Bone marrow (tissue), 2 donors: ENCODE measurements at regions not wholly inside any gene's neighbourhood (a gene's known extent, or its start where the extent isn't known, plus 50 kb on each side); places are given as distances from the start of the nearest gene placed in this dataset.
"Not testable (repeated sequence)": the region's sequence is repeated elsewhere in the genome, so short reads cannot be mapped to it uniquely, and the experiment has no call there.

ENCODE experiments used
- DNase-seq, 2 donors: peaks; one replicate each; lab custom pipeline; 2025; lab: John Stamatoyannopoulos, UW

DNA sequence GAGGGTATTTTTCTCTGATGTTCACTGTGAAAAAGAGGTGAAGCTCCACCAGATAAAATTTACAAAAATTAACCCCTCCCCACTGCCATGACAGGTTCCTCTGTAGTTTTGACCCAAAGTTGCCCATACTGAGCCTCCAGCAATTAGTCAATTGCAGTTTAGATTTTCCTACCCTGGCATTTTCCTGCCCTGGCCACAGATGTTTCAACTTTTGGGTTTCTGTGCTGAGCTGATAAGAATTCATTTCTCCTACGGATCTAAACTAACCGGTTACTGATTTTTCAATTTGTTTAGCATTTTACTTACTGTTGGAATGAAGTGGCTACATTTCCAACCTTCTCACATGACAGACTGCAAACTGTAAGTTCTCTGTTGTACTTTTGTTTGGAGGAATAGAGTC lies 1346.1 kb upstream of the EPHA6 start:
- DNase-seq = no peak

DNA sequence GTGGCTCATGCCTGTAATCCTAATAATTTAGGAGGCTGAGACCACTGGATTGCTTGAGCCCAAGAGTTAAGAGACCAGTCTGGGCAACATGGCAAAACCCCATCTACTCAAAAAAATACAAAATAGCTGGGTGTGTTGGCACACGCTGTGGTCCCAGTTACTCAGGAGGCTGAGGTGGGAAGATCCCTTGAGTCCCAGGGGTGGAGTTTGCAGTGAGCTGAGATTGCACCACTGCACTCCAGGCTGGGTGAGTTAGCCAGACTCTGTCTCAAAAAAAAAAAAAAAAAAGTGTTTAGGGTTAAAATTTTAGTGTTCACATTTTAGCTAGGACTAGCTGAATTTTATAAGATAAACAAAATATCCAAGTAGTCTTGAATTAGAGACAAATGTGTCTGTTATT lies 1340.1 kb upstream of the EPHA6 start:
- no peak for DNase-seq

DNA sequence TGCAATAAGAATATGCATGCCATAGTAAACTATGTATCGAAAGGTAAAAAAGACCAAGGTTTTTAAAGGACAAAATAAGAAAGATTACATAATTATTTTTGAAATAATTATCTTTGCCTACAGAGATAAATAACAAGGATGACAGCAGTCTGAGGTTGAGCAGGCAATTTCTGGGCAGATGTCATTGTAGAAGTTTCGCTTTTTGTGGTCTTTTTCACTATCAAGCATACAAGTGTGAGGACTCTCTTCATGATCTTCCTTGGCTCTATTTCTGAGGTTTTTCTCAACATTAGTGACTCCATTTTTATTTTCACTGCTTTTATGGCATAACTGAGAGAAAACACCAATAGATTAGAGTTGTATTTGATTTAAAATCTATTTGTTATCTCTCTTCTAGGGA lies 1337.9 kb upstream of the EPHA6 start:
- no peak for DNase-seq

GRCh38 chr3:95506174-95506573 lies 1308.2 kb upstream of the EPHA6 start:
- no peak for DNase-seq

DNA sequence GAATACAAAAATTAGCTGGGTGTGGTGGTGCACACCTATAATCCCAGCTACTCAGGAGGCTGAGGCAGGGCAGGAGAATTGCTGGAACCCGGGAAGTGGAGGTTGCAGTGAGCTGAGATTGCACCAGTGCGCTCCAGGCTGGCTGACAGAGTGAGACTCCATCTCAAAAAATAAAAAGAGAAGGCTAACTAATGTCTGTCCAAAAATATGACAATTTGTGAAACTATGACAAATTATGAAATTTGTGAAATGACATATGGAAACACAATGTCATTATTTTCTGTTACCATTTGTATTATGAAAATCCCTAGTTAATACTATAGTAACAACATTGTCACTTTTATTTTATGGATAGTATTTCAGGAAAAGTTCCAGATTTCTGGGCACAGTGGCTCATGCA lies 1306.3 kb upstream of the EPHA6 start:
- DNase-seq = no peak

DNA sequence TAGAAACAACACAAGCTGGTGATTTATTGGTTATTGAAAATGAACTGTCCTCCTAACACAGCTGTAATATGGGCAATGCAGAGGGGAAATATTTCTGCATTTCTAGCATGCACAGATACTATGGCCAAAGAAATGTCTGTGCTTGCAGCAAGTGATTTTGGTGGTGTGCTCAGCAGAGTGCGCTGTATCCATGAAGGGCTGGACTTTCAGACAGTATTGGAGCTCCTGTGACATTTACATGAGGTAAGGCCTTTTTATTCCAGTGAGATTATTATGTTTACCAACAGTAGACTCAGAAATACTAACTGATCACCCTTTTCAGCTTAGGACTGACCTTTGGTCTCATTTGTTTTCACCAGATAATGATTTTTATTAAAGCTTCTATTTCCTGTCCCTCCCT lies 1302.6 kb upstream of the EPHA6 start:
- no peak for DNase-seq

GRCh38 chr3:95514260-95514659 lies 1300.1 kb upstream of the EPHA6 start:
- no peak for DNase-seq

GRCh38 chr3:95521396-95521795 lies 1293.0 kb upstream of the EPHA6 start:
- DNase-seq = no peak

- no peak for DNase-seq
These were observed 1291.9 kb upstream of the EPHA6 start for GRCh38 chr3:95522449-95522848.

DNA sequence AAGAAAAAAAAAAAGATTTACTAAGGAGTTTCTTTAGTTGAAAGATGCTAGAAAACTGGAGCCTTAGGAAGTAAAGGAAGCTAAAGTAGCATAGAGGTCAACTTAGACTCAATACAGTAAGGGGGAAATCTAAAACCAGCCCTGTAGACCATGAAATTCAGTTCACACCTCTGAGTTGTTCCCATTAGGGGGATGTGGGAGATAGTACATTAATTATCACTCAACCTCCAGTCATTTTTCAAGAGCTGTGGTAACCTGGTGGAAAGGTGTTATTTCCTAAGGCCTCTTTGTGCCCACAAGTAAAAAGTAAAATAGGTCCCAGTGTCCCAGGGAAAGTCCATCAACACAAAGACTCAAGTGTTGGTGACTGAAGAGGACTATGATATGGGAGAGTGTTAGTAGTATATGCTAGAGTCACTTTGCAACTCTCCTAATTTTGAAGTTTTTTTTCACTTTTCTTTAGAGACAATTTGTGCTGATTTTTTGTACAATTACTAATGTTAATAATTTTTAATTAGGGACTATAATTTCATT lies 1274.4 kb upstream of the EPHA6 start:
- no peak for DNase-seq

DNA sequence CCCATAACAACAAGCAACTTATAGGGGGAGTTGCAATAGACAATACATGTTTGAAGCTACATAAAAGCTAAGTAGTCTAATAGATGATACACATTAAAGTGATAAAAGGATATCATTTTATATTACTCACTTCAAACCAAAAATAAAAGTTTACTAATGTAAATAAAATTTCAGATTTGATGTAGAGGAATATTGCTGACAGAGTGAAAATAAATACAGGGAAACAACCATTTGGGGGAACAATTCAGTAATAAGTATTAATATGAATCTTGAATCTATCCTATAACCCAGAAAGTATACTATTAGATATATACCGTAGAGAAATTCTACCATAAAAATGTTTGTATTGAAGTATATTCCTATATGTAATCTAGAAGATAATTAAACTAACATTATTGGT lies 1248.9 kb upstream of the EPHA6 start:
- no peak for DNase-seq

DNA sequence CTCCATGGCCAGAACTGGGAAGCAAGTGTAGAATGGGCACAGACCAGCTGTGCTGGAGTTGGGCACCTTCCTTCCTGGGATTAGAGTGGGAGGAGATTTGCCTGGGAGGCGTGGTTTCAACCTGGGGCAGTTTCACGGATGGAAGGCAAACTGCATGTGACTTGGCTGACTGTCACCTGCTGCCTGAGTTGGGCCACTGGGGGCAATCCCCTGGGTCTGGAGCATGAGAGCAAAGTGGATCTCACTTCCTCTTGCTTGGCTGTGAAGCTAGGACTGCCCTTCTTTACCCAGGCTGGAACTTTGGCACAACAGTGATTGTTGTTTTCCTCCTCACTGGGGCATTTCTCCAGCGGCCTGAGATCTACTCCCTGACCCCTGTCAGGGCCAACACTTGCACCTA lies 1247.0 kb upstream of the EPHA6 start:
- no peak for DNase-seq

- DNase-seq = no peak
These were observed 1227.6 kb upstream of the EPHA6 start for GRCh38 chr3:95586754-95587153.

DNA sequence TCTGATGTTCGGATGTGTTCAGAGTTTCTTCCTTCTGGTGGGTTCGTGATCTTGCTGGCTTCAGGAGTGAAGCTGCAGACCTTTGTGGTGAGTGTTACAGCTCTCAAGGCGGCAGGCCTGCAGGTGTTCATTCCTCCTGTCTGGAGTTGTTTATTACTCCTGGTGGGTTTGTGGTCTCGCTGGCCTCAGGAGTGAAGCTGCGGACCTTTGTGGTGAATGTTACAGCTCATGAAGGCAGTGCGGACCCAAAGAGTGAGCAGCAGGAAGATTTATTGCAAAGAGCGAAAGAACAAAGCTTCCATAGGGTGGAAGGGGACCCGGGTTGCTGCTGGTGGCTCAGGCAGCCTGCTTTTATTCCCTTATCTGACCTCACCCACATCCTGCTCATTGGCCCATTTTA lies 1226.8 kb upstream of the EPHA6 start:
- DNase-seq = not testable (repeated sequence)

GRCh38 chr3:95588473-95588872 lies 1225.9 kb upstream of the EPHA6 start:
- DNase-seq = no peak

- no peak for DNase-seq
These were observed 1218.8 kb upstream of the EPHA6 start for GRCh38 chr3:95595416-95596075.

DNA sequence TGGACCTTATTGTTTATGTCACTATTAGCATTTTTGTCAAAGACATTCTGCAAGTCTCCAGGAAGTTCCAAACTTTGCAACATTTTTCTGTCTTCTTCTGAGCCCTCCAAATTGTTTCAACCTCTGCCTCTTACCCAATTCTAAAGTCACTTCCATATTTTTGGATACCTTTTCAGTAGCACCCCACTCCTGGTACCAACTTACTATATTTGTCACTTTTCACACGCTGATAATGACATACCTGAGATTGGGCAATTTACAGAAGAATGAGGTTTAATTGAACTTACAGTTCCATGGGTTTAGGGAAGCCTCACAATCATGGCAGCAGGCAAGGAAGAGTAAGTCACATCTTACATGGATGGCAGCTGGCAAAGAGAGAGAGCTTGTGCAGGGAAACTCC lies 1206.5 kb upstream of the EPHA6 start:
- no peak for DNase-seq

GRCh38 chr3:95609411-95609810 lies 1205.0 kb upstream of the EPHA6 start:
- no peak for DNase-seq

DNA sequence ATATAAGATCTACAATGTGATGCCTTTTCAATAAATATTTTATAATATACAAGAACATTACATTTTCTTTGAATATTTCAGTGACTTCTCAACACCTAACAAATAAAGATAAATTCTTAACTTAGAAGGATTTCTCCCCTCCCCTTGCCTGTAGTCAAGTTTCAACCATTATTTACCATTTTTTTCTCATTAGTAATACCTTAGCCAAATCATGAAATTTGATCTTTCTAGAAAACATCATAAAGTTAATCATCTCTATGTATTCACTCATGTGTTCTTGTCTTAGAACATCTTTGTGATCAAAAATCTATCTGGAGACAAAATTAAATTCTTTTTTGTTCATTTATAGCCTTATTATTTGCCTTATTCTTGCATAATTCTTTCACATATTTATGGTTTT lies 1201.8 kb upstream of the EPHA6 start:
- no peak for DNase-seq

DNA sequence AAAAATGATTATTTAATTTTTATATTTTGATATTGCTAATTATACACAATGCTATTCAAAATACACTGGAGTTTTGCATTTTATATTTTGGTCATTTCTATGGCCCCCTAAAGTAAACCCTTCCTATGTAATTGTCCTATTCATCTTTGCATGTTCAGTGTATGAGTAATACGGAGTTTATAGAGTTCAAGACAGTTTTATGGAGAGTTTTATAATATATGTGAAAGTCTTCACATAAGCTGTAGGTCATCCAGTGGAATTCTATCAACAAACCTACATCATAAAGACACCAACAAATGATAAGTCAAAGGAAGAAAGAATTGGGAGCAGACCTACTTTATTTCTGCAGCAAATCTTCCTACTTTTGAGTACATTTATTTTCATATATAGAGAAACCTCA lies 1200.4 kb upstream of the EPHA6 start:
- no peak for DNase-seq

GRCh38 chr3:95615592-95616310 lies 1198.6 kb upstream of the EPHA6 start:
- no peak for DNase-seq

- no peak for DNase-seq
These were observed 1188.3 kb upstream of the EPHA6 start for GRCh38 chr3:95626107-95626506.

- DNase-seq = no peak
These were observed 1187.1 kb upstream of the EPHA6 start for GRCh38 chr3:95627293-95627692.

GRCh38 chr3:95627697-95628096 lies 1186.7 kb upstream of the EPHA6 start:
- DNase-seq = no peak
